Gastroesophageal sphincter (tissue), 4 donors: ENCODE measurements at regions not wholly inside any gene's neighbourhood (a gene's known extent, or its start where the extent isn't known, plus 50 kb on each side); places are given as distances from the start of the nearest gene placed in this dataset.
"Not testable (repeated sequence)": the region's sequence is repeated elsewhere in the genome, so short reads cannot be mapped to it uniquely, and the experiment has no call there.

Experiments
- ATAC-seq: fragments of 150-250 bp; one replicate; pipeline ENCODE4 v1.9.1; 2016; ENCODE audit warnings: mild to moderate bottlenecking, moderate library complexity
- H3K27ac ChIP-seq, 4 donors: fragments of 200-600 bp; sonication (generic) in 3 of 4; 1 replicate in 3 of 4; 2 replicates in 1 of 4; pipeline ENCODE4 v1.5.1; 2016 to 2019
- H3K27me3 ChIP-seq: fragments of 200-600 bp; sonication (generic); one replicate; pipeline ENCODE4 v1.5.1; 2019
- H3K36me3 ChIP-seq, 2 donors: fragments of 200-600 bp; sonication (generic); one replicate each; pipeline ENCODE4 v1.5.1; 2019; ENCODE audit warnings: control low read depth in 1 of 2
- H3K4me1 ChIP-seq, 3 donors: fragments of 200-600 bp; sonication (generic); 1 replicate in 2 of 3; 2 replicates in 1 of 3; pipeline ENCODE4 v1.5.1; 2016 to 2019; ENCODE audit warnings: control low read depth in 2 of 3
- H3K4me3 ChIP-seq, 2 donors: fragments of 200-600 bp; sonication (generic); one replicate each; pipeline ENCODE4 v1.5.1; 2019; ENCODE audit warnings: mild to moderate bottlenecking in 1 of 2, moderate library complexity in 1 of 2
- H3K9me3 ChIP-seq, 3 donors: fragments of 200-600 bp; sonication (generic); one replicate each; pipeline ENCODE4 v1.5.1; 2017 to 2019; ENCODE audit warnings: control low read depth in 2 of 3
- EP300 ChIP-seq: sonication (generic); formaldehyde crosslinking; IDR thresholded peaks from one replicate; pipeline ENCODE4 v1.6.1; 2017; ENCODE audit warnings: antibody characterized with exemption, mild to moderate bottlenecking
- POLR2A ChIP-seq, 2 donors: fragments of 450-650 bp; IDR thresholded peaks; one replicate each; pipeline ENCODE4 v1.6.1; 2017; ENCODE audit warnings: antibody characterized with exemption in 2 of 2, mild to moderate bottlenecking in 2 of 2, moderate library complexity in 1 of 2
- POLR2AphosphoS5 ChIP-seq: sonication (generic); formaldehyde crosslinking; IDR thresholded peaks from one replicate; pipeline ENCODE4 v1.6.1; 2017; ENCODE audit warnings: antibody characterized with exemption
- WGBS, 2 donors: methylation state at CpG; one replicate each; pipeline ENCODE4 v1.1.5; 2018; ENCODE audit warnings: low coverage in 1 of 2; 5-methylcytosine and 5-hydroxymethylcytosine counted together
- TF ChIP-seq, protein P1 (sequence below), 4 experiments: fragments of 200-600 bp in 2 of 4; fragments of 450-650 bp in 2 of 4; sonication (generic) in 1 of 4; IDR thresholded peaks; one replicate each; pipeline ENCODE4 v1.5.1; 2017 to 2019; ENCODE audit warnings: antibody characterized with exemption in 4 of 4, mild to moderate bottlenecking in 2 of 4, moderate library complexity in 2 of 4

DNA sequence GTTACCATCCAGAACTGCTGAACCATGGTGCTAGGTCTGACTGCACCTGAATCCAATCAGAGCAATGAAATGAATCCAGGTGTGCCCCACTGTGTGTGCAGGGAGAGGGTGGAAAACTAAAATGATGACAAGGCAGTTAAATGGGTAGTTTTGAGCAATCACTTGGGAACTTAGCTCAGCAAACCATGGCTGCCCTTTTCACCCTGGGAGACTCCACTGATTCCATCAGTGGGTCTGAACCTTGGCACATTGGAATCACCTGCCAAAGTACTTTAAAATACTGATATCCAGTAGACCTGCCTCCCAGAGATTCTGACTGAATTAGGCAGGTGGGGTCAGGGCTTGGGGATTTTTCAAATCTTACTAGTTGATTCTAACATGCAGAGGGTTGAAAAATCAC lies 59.8 kb upstream of the USP3 start:
- Histone ChIP-seq H3K9me3 (no peaks in the 10 kb centered on the region), H3K4me1 (peaks cover 0 to 2% (median 0%) of the 10 kb centered on the region in 3 donors), H3K27me3 (no peaks in the 10 kb centered on the region), H3K4me3 (no peak overlapping the region), H3K27ac (no peak overlapping the region), H3K36me3 (no peaks in the 10 kb centered on the region)
- no peak for ATAC-seq
- TF ChIP-seq POLR2A (IDR thresholded peaks at IDR 0.05): no peak
- TF ChIP-seq POLR2AphosphoS5: no peak
- TF ChIP-seq, protein P1, sequence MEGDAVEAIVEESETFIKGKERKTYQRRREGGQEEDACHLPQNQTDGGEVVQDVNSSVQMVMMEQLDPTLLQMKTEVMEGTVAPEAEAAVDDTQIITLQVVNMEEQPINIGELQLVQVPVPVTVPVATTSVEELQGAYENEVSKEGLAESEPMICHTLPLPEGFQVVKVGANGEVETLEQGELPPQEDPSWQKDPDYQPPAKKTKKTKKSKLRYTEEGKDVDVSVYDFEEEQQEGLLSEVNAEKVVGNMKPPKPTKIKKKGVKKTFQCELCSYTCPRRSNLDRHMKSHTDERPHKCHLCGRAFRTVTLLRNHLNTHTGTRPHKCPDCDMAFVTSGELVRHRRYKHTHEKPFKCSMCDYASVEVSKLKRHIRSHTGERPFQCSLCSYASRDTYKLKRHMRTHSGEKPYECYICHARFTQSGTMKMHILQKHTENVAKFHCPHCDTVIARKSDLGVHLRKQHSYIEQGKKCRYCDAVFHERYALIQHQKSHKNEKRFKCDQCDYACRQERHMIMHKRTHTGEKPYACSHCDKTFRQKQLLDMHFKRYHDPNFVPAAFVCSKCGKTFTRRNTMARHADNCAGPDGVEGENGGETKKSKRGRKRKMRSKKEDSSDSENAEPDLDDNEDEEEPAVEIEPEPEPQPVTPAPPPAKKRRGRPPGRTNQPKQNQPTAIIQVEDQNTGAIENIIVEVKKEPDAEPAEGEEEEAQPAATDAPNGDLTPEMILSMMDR (IDR thresholded peaks at IDR 0.05): no peak
- no peak for TF ChIP-seq EP300

DNA sequence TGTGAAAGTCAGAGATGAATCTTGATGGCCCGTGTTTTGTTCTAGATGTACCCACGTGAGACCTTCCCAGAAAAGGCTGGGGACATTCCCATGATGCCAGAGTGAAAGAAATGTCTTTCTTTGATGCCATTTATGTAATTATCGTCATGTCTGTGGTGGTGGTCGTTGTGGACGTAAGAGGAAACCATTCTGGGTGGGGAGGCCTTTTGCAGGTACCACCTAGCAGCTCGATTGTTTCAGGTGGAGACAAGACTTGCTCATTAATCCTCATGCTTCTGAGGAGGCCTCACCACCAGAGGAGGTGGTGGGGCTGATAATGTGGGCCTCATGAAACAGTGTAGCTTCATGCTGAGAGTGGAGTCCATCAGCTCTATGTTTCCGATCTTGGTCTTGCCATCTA lies 58.1 kb upstream of the USP3 start:
- no peaks in the 10 kb centered on the region for H3K36me3 ChIP-seq
- TF ChIP-seq, protein P1 (IDR thresholded peaks at IDR 0.05): no peak
- TF ChIP-seq POLR2A (IDR thresholded peaks at IDR 0.05) (no peak), EP300 (no peak), POLR2AphosphoS5 (no peak)
- H3K9me3 ChIP-seq: no peaks in the 10 kb centered on the region
- no peak overlapping the region for H3K27ac ChIP-seq
- WGBS, 2 donors: 90 to 95% methylated on average over 5 of the region's 7 CpGs
- H3K4me1 ChIP-seq: peaks cover 0 to 6% (median 3%) of the 10 kb centered on the region in 3 donors
- no peak for ATAC-seq
- no peaks in the 10 kb centered on the region for H3K27me3 ChIP-seq
- no peak overlapping the region for H3K4me3 ChIP-seq

DNA sequence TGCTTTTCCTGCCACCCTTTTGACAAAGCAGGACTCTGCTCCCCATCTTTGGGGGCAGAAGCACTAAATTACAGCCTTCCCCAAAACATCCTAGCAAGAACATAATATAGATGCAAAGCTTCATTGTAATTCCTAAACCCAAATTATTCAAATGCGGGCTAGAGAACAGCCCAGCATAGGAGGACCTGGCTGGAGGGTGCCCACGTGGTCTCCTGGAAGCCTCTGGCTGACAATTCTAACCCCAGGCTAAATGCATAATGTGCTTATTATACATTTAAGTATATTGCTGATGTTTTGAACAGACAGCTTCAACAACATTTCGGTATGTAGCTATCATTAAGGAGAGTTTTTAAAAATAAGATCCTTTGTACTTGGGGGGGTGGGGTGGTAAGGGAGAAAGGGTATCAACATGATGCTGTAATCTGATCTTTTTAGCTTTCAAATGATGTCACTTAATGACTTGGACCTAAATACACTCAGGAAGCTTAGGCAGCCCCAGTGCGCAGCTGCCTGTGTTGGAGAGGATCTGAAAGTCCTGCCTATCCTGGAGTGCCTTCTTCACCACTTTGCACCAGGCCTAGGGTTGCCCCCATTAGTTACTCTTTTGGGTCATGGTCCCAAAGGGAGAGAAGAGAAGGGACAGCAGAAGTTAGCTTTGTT lies 57.2 kb upstream of the USP3 start:
- Histone ChIP-seq H3K4me1 (peaks cover 0 to 6% (median 3%) of the 10 kb centered on the region in 3 donors), H3K27ac (no peak overlapping the region), H3K36me3 (no peaks in the 10 kb centered on the region), H3K27me3 (no peaks in the 10 kb centered on the region), H3K4me3 (no peak overlapping the region), H3K9me3 (no peaks in the 10 kb centered on the region)
- TF ChIP-seq, protein P1 (IDR thresholded peaks at IDR 0.05): no peak
- TF ChIP-seq EP300: no peak
- TF ChIP-seq POLR2AphosphoS5: no peak
- TF ChIP-seq POLR2A (IDR thresholded peaks at IDR 0.05): no peak
- no peak for ATAC-seq
- WGBS, 2 donors: 81 to 100% methylated on average over 1 to 4 of the region's 4 CpGs

DNA sequence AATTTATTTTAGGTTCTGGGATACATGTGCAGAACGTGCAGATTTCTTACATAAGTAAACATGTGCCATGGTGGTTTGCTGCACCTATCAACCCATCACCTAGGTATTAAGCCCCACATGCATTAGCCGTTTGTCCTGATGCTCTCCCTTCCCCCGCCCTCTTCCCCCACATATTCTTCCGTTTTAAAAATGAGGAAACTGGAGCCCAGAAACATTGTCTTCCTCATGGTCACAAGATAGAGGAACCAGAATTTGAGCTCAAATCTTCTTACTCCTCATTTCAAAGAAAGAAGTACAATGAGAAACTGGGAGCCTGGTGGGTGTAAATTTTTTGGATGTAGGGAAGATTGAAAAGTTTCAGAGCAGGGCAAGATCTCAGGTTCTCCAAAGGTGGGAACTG lies 56.1 kb upstream of the USP3 start:
- Histone ChIP-seq H3K4me1 (peaks cover 0 to 6% (median 3%) of the 10 kb centered on the region in 3 donors), H3K4me3 (no peak overlapping the region), H3K9me3 (no peaks in the 10 kb centered on the region), H3K27ac (no peak overlapping the region), H3K27me3 (no peaks in the 10 kb centered on the region), H3K36me3 (no peaks in the 10 kb centered on the region)
- no peak for ATAC-seq
- TF ChIP-seq POLR2AphosphoS5 (no peak), POLR2A (IDR thresholded peaks at IDR 0.05) (no peak), EP300 (no peak)
- TF ChIP-seq, protein P1 (IDR thresholded peaks at IDR 0.05): no peak
- WGBS, 2 donors: 58 to 91% methylated on average over 1 to 4 of the region's 4 CpGs

DNA sequence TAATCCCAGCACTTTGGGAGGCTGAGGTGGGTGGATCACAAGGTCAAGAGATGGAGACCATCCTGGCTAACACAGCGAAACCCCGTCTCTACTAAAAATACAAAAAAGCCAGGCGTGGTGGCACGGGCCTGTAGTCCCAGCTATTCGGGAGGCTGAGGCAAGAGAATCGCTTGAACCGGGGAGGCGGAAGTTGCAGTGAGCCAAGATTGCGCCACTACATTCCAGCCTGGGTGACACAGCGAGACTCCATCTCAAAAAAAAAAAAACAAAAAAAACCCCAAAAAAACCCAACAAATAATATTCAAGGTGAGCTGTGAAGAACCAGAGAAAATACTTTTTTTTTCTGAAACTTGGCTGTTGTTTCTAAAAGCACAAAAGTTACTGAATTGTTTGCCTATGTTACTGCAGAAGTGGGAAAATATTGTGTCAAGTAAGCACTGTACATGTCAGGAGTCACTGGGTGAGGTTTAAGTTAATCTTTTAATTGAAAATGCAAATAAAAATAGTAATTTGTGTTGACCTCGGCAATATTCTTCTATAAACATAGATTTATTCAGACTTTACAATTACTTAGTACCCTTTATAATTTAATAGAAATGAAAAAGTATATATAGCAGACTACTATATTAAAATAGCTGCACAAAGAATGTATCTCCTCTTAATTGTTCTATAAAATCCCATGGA lies 55.4 kb upstream of the USP3 start:
- not testable (repeated sequence) for H3K36me3 ChIP-seq, H3K4me1 ChIP-seq, H3K9me3 ChIP-seq, H3K27me3 ChIP-seq, ATAC-seq, H3K4me3 ChIP-seq, H3K27ac ChIP-seq
- 80 to 86% methylated on average over 1 to 7 of the region's 11 CpGs for WGBS, 2 donors
